Hepatocyte (in vitro differentiated cells): ENCODE measurements at regions not wholly inside any gene's neighbourhood (a gene's known extent, or its start where the extent isn't known, plus 50 kb on each side); places are given as distances from the start of the nearest gene placed in this dataset.
"Not testable (repeated sequence)": the region's sequence is repeated elsewhere in the genome, so short reads cannot be mapped to it uniquely, and the experiment has no call there.

Experiments used
- DNase-seq: peaks from one replicate; pipeline ENCODE4 v3.0.0-alpha.2; 2016; ENCODE audit warnings: low spot score
- H2AFZ ChIP-seq: fragments of 200-600 bp; sonication (generic); 2 replicates; pipeline ENCODE4 v1.6.0; 2016; ENCODE audit warnings: antibody characterized with exemption, mild to moderate bottlenecking
- H3K27ac ChIP-seq: fragments of 200-600 bp; sonication (generic); 2 replicates; pipeline ENCODE4 v1.5.1; 2016; ENCODE audit warnings: mild to moderate bottlenecking
- H3K27me3 ChIP-seq: fragments of 200-600 bp; sonication (generic); 2 replicates; pipeline ENCODE4 v1.6.1; 2016
- H3K36me3 ChIP-seq: fragments of 200-600 bp; sonication (generic); replicated peaks from 2 replicates; pipeline ENCODE4 v1.5.1; 2016; ENCODE audit warnings: low read depth; ENCODE audit not compliant: insufficient read depth
- H3K4me1 ChIP-seq: fragments of 200-600 bp; sonication (generic); 2 replicates; pipeline ENCODE4 v1.5.1; 2016; ENCODE audit warnings: mild to moderate bottlenecking, moderate library complexity; ENCODE audit not compliant: insufficient read depth
- H3K4me2 ChIP-seq: fragments of 200-600 bp; sonication (generic); 2 replicates; pipeline ENCODE4 v1.6.0; 2016
- H3K4me3 ChIP-seq: fragments of 200-600 bp; sonication (generic); 2 replicates; pipeline ENCODE4 v1.5.1; 2016; ENCODE audit warnings: mild to moderate bottlenecking
- H3K79me2 ChIP-seq: fragments of 200-600 bp; sonication (generic); 2 replicates; pipeline ENCODE4 v1.6.0; 2017; ENCODE audit warnings: mild to moderate bottlenecking
- H3K9me2 ChIP-seq: fragments of 200-600 bp; sonication (generic); replicated peaks from 2 replicates; pipeline ENCODE4 v1.6.0; 2017; ENCODE audit warnings: mild to moderate bottlenecking; ENCODE audit not compliant: insufficient read depth
- H3K9me3 ChIP-seq: fragments of 200-600 bp; sonication (generic); 2 replicates; pipeline ENCODE4 v1.5.1; 2016; ENCODE audit warnings: low read depth, mild to moderate bottlenecking
- H4K20me1 ChIP-seq: fragments of 200-600 bp; sonication (generic); 2 replicates; pipeline ENCODE4 v1.6.0; 2016; ENCODE audit warnings: mild to moderate bottlenecking; ENCODE audit not compliant: insufficient read depth, poor library complexity, severe bottlenecking
- CTCF ChIP-seq: fragments of 200-600 bp; sonication (generic); IDR thresholded peaks from 2 replicates; pipeline ENCODE4 v1.5.1; 2016; ENCODE audit warnings: antibody characterized with exemption, mild to moderate bottlenecking; ENCODE audit not compliant: poor library complexity
- EZH2 ChIP-seq: fragments of 200-600 bp; sonication (generic); IDR thresholded peaks from 2 replicates; pipeline ENCODE4 v1.6.1; 2016; ENCODE audit warnings: antibody characterized with exemption, mild to moderate bottlenecking, borderline replicate concordance
- EZH2phosphoT487 ChIP-seq: fragments of 200-600 bp; sonication (generic); IDR thresholded peaks from one replicate; pipeline ENCODE4 v1.6.1; 2018; ENCODE audit warnings: antibody characterized with exemption, mild to moderate bottlenecking, low read depth, moderate library complexity; ENCODE audit not compliant: unreplicated experiment, severe bottlenecking
- WGBS: methylation state at CpG from one replicate; pipeline ENCODE4 v1.1.6; 2016; ENCODE audit warnings: low lambda C conversion rate; ENCODE audit errors: missing lambda C conversion rate; 5-methylcytosine and 5-hydroxymethylcytosine counted together

GRCh38 chr2:200193791-200194190 lies 112.7 kb upstream of the SPATS2L start:
- WGBS: 88% methylated on average over 5 of the region's 5 CpGs
- no peak overlapping the region for H2AFZ ChIP-seq
- no peaks in the 10 kb centered on the region for H3K9me2 ChIP-seq
- no peak overlapping the region for H3K4me3 ChIP-seq
- no peaks in the 10 kb centered on the region for H3K36me3 ChIP-seq
- no peaks in the 10 kb centered on the region for H3K79me2 ChIP-seq
- no peaks in the 10 kb centered on the region for H4K20me1 ChIP-seq
- H3K4me2 ChIP-seq: no peak overlapping the region
- DNase-seq: no peak
- no peaks in the 10 kb centered on the region for H3K27me3 ChIP-seq
- no peaks in the 10 kb centered on the region for H3K4me1 ChIP-seq
- TF ChIP-seq EZH2phosphoT487 (no peak), EZH2 (no peak), CTCF (no peak)
- H3K27ac ChIP-seq: no peak overlapping the region
- H3K9me3 ChIP-seq: no peaks in the 10 kb centered on the region

- Histone ChIP-seq H3K4me3 (no peak overlapping the region), H3K27me3 (no peaks in the 10 kb centered on the region), H3K27ac (no peak overlapping the region), H3K4me2 (no peak overlapping the region), H3K4me1 (no peaks in the 10 kb centered on the region), H3K9me3 (no peaks in the 10 kb centered on the region), H3K36me3 (no peaks in the 10 kb centered on the region), H3K79me2 (no peaks in the 10 kb centered on the region), H3K9me2 (no peaks in the 10 kb centered on the region), H2AFZ (no peak overlapping the region), H4K20me1 (no peaks in the 10 kb centered on the region)
- TF ChIP-seq EZH2phosphoT487: no peak
- TF ChIP-seq EZH2: no peak
- no peak for TF ChIP-seq CTCF
- WGBS: 93% methylated on average over 4 of the region's 4 CpGs
- no peak for DNase-seq
These were observed 111.7 kb upstream of the SPATS2L start for GRCh38 chr2:200194746-200195145.

GRCh38 chr2:200199005-200199404 lies 107.5 kb upstream of the SPATS2L start:
- Histone ChIP-seq H3K27ac (no peak overlapping the region), H4K20me1 (no peaks in the 10 kb centered on the region), H3K79me2 (no peaks in the 10 kb centered on the region), H3K36me3 (no peaks in the 10 kb centered on the region), H3K4me2 (no peak overlapping the region), H2AFZ (no peak overlapping the region), H3K4me3 (no peak overlapping the region), H3K4me1 (no peaks in the 10 kb centered on the region), H3K9me2 (no peaks in the 10 kb centered on the region), H3K9me3 (no peaks in the 10 kb centered on the region), H3K27me3 (no peaks in the 10 kb centered on the region)
- WGBS: 92% methylated on average over 2 of the region's 2 CpGs
- TF ChIP-seq EZH2 (no peak), CTCF (no peak), EZH2phosphoT487 (no peak)
- DNase-seq: no peak

- Histone ChIP-seq H4K20me1 (no peaks in the 10 kb centered on the region), H3K9me2 (no peaks in the 10 kb centered on the region), H3K36me3 (no peaks in the 10 kb centered on the region), H3K27ac (no peak overlapping the region), H3K27me3 (no peaks in the 10 kb centered on the region), H3K79me2 (no peaks in the 10 kb centered on the region), H2AFZ (no peak overlapping the region), H3K4me2 (no peak overlapping the region), H3K4me3 (no peak overlapping the region), H3K9me3 (no peaks in the 10 kb centered on the region), H3K4me1 (no peaks in the 10 kb centered on the region)
- WGBS: 93% methylated on average over 4 of the region's 4 CpGs
- DNase-seq: no peak
- TF ChIP-seq CTCF (no peak), EZH2phosphoT487 (no peak), EZH2 (no peak)
These were observed 106.8 kb upstream of the SPATS2L start for GRCh38 chr2:200199576-200200263.

GRCh38 chr2:200201839-200202238 lies 104.7 kb upstream of the SPATS2L start:
- H3K9me3 ChIP-seq, H3K4me1 ChIP-seq, H3K36me3 ChIP-seq, H3K4me2 ChIP-seq, H3K79me2 ChIP-seq, DNase-seq, H4K20me1 ChIP-seq, H3K9me2 ChIP-seq, H2AFZ ChIP-seq, H3K27me3 ChIP-seq, H3K27ac ChIP-seq, H3K4me3 ChIP-seq: not testable (repeated sequence)
- 65% methylated on average over 4 of the region's 4 CpGs for WGBS
